Tibial nerve (tissue), 3 donors: ENCODE measurements at regions not wholly inside any gene's neighbourhood (a gene's known extent, or its start where the extent isn't known, plus 50 kb on each side); places are given as distances from the start of the nearest gene placed in this dataset.
"Not testable (repeated sequence)": the region's sequence is repeated elsewhere in the genome, so short reads cannot be mapped to it uniquely, and the experiment has no call there.

Experiments
- POLR2A ChIP-seq, 2 donors: fragments of 450-650 bp; IDR thresholded peaks; one replicate each; pipeline ENCODE4 v1.6.1; 2017; ENCODE audit warnings: antibody characterized with exemption in 2 of 2, mild to moderate bottlenecking in 2 of 2, moderate library complexity in 2 of 2
- TF ChIP-seq, protein P1 (sequence below), 5 experiments: fragments of 200-600 bp in 3 of 5; fragments of 450-650 bp in 2 of 5; sonication (generic) in 3 of 5; IDR thresholded peaks; one replicate each; pipeline ENCODE4 v1.5.1; 2016 to 2019; ENCODE audit warnings: antibody characterized with exemption in 5 of 5, mild to moderate bottlenecking in 3 of 5, moderate library complexity in 2 of 5

GRCh38 chr17:45558821-45559220 lies 68.3 kb upstream of the PLEKHM1 start:
- not testable (repeated sequence) for TF ChIP-seq POLR2A (IDR thresholded peaks at IDR 0.05)
- TF ChIP-seq, protein P1, sequence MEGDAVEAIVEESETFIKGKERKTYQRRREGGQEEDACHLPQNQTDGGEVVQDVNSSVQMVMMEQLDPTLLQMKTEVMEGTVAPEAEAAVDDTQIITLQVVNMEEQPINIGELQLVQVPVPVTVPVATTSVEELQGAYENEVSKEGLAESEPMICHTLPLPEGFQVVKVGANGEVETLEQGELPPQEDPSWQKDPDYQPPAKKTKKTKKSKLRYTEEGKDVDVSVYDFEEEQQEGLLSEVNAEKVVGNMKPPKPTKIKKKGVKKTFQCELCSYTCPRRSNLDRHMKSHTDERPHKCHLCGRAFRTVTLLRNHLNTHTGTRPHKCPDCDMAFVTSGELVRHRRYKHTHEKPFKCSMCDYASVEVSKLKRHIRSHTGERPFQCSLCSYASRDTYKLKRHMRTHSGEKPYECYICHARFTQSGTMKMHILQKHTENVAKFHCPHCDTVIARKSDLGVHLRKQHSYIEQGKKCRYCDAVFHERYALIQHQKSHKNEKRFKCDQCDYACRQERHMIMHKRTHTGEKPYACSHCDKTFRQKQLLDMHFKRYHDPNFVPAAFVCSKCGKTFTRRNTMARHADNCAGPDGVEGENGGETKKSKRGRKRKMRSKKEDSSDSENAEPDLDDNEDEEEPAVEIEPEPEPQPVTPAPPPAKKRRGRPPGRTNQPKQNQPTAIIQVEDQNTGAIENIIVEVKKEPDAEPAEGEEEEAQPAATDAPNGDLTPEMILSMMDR (IDR thresholded peaks at IDR 0.05) = not testable (repeated sequence)
